B cell (primary cell): ENCODE measurements at regions not wholly inside any gene's neighbourhood (a gene's known extent, or its start where the extent isn't known, plus 50 kb on each side); places are given as distances from the start of the nearest gene placed in this dataset.

Experiments
- ATAC-seq: fragments of 200-7000 bp; cut with Tn5 transposase; one replicate; pipeline ENCODE4 v1.10.0; 2021; ENCODE audit warnings: low read depth, mild to moderate bottlenecking, moderate number of reproducible peaks, moderate library complexity
- CTCF ChIA-PET: fragments of 350-600 bp; sonication (Branson Sonifier 250); formaldehyde crosslinking; loops from one replicate; lab custom pipeline; 2021; ENCODE audit warnings: antibody characterized with exemption, inconsistent platforms; lab: Charles Lee
- POLR2A ChIA-PET: fragments of 350-600 bp; sonication (Branson Sonifier 250); formaldehyde crosslinking; loops from one replicate; lab custom pipeline; 2021; ENCODE audit warnings: antibody characterized with exemption; lab: Charles Lee
- DNase-seq: peaks from one replicate; pipeline ENCODE4 v3.0.0; 2013
- H2AFZ ChIP-seq: 2 replicates; pipeline ENCODE4 v1.6.1; 2012; ENCODE audit warnings: mild to moderate bottlenecking, low read depth, low read length; ENCODE audit not compliant: insufficient read depth, poor library complexity, severe bottlenecking
- H3K27ac ChIP-seq, 2 donors: 1 replicate in 1 of 2; 2 replicates in 1 of 2; pipeline ENCODE4 v1.5.1; 2012 to 2013; ENCODE audit warnings: low read length in 2 of 2, mild to moderate bottlenecking in 2 of 2, moderate library complexity in 1 of 2
- H3K27me3 ChIP-seq, 4 experiments: fragments of 200-600 bp in 1 of 4; sonication (generic) in 1 of 4; replicated peaks in 1 of 4; 1 replicate in 2 of 4; 2 replicates in 2 of 4; pipeline versions ENCODE4 v1.6.1 to v1.7.0; 2013 to 2016; ENCODE audit warnings: low read length in 3 of 4, mild to moderate bottlenecking in 2 of 4, mixed read lengths in 1 of 4, moderate library complexity in 1 of 4; ENCODE audit not compliant: insufficient read depth in 4 of 4, control insufficient read depth in 3 of 4; ENCODE audit errors: control extremely low read depth in 1 of 4
- H3K36me3 ChIP-seq, 2 experiments: replicated peaks in 1 of 2; 1 replicate in 1 of 2; 2 replicates in 1 of 2; pipeline versions ENCODE4 v1.6.1 to v1.7.1; 2013; ENCODE audit warnings: low read length in 1 of 2; ENCODE audit not compliant: insufficient read depth in 2 of 2, control insufficient read depth in 1 of 2; ENCODE audit errors: control extremely low read depth in 1 of 2, extremely low read depth in 1 of 2
- H3K4me1 ChIP-seq, 2 donors: fragments of 200-600 bp in 1 of 2; sonication (generic) in 1 of 2; 1 replicate in 1 of 2; 2 replicates in 1 of 2; pipeline versions ENCODE4 v1.5.1 to v1.6.1; 2013 to 2017; ENCODE audit warnings: low read length in 2 of 2; ENCODE audit not compliant: control insufficient read depth in 2 of 2, insufficient read depth in 2 of 2
- H3K4me2 ChIP-seq: replicated peaks from 2 replicates; pipeline ENCODE3; 2012; ENCODE audit warnings: mild to moderate bottlenecking, low read depth, low read length; ENCODE audit not compliant: poor library complexity, severe bottlenecking
- H3K4me3 ChIP-seq, 5 experiments: fragments of 200-600 bp in 1 of 5; sonication (generic) in 1 of 5; 1 replicate in 3 of 5; 2 replicates in 2 of 5; pipeline versions ENCODE4 v1.5.1 to v1.7.0; 2011 to 2016; ENCODE audit warnings: low read length in 4 of 5, mild to moderate bottlenecking in 4 of 5, low read depth in 2 of 5, control low read depth in 1 of 5, moderate library complexity in 1 of 5; ENCODE audit not compliant: insufficient read depth in 1 of 5; ENCODE audit errors: control extremely low read depth in 1 of 5, extremely low read depth in 1 of 5
- H3K79me2 ChIP-seq: fragments of 200-600 bp; sonication (generic); one replicate; pipeline ENCODE4 v1.6.0; 2016; ENCODE audit warnings: low read length; ENCODE audit not compliant: control insufficient read depth, insufficient read depth
- H3K9ac ChIP-seq: fragments of 200-600 bp; sonication (generic); 2 replicates; pipeline ENCODE4 v1.6.1; 2017; ENCODE audit warnings: mild to moderate bottlenecking, low read length, moderate library complexity
- H3K9me3 ChIP-seq, 3 donors: one replicate each; pipeline versions ENCODE4 v1.6.1 to v1.7.1; 2013; ENCODE audit warnings: low read length in 2 of 3; ENCODE audit not compliant: control insufficient read depth in 2 of 3, insufficient read depth in 1 of 3; ENCODE audit errors: control extremely low read depth in 1 of 3
- H4K20me1 ChIP-seq: 2 replicates; pipeline ENCODE4 v1.6.0; 2012; ENCODE audit warnings: mild to moderate bottlenecking, low read length; ENCODE audit not compliant: insufficient read depth, control insufficient read depth, poor library complexity, severe bottlenecking
- H3K27ac Mint-ChIP-seq: one replicate; pipeline ENCODE4 v1.8.0; 2021; ENCODE audit warnings: mixed read lengths
- H3K27me3 Mint-ChIP-seq: one replicate; pipeline ENCODE4 v1.8.0; 2021; ENCODE audit warnings: mixed read lengths
- H3K4me1 Mint-ChIP-seq: one replicate; pipeline ENCODE4 v1.8.0; 2021; ENCODE audit warnings: mixed read lengths
- H3K4me3 Mint-ChIP-seq: one replicate; pipeline ENCODE4 v1.8.0; 2021; ENCODE audit warnings: mixed read lengths
- H3K9me3 Mint-ChIP-seq: one replicate; pipeline ENCODE4 v1.8.0; 2022; ENCODE audit warnings: mixed read lengths; ENCODE audit not compliant: insufficient read depth
- EZH2 ChIP-seq: IDR thresholded peaks from 2 replicates; pipeline ENCODE4 v1.6.1; 2012; ENCODE audit warnings: borderline replicate concordance, low read depth, mild to moderate bottlenecking, moderate library complexity, low read length; ENCODE audit not compliant: insufficient read depth, poor library complexity, severe bottlenecking
- WGBS: methylation state at CpG from one replicate; pipeline ENCODE4 v1.1.5; 2013; ENCODE audit warnings: missing lambda C conversion rate; ENCODE audit not compliant: insufficient coverage; 5-methylcytosine and 5-hydroxymethylcytosine counted together
- intact Hi-C: fragments of 100-400 bp; cut with micrococcal nuclease; formaldehyde crosslinking; loops from one replicate; pipeline ENCODE4 v1.10.0; 2022
- TF ChIP-seq, protein P1 (sequence below): fragments of 200-600 bp; IDR thresholded peaks from one replicate; pipeline ENCODE4 v1.8.0; 2022; ENCODE audit warnings: antibody characterized with exemption, mild to moderate bottlenecking

DNA sequence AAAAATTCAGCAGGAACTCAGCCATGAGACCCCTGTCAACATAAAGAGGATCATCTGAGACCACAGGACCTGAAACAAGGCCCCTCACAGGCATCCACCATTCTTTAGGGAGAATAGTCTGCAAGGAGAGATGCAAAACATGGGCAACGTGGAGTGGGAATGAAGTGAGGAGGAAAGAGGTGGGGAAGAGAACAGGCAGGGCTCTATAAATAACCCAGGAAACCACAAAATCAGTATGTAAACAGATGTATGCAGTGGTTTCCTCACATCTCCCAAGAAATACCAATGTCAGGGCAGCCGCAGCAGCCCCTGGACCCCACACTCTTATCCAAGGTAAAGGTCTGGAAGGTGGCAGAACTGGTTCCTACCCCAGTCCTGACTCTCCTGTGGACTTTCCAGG lies 168.5 kb downstream of the EN1 start:
- no peak for ATAC-seq
- no peak overlapping the region for H2AFZ ChIP-seq
- no peaks in the 10 kb centered on the region for H3K4me1 ChIP-seq
- no peaks in the 10 kb centered on the region for H3K79me2 ChIP-seq
- H4K20me1 ChIP-seq, result no peaks in the 10 kb centered on the region
- H3K27me3 Mint-ChIP-seq, result no peaks in the 10 kb centered on the region
- H3K9me3 ChIP-seq, result peaks cover 0 to 5% (median 0%) of the 10 kb centered on the region in 3 donors
- no peak overlapping the region for H3K4me2 ChIP-seq
- intact Hi-C loops, result no loop called here
- no peak overlapping the region for H3K27ac ChIP-seq
- no peak for DNase-seq
- H3K4me3 ChIP-seq, result no peak overlapping the region
- no peak overlapping the region for H3K4me3 Mint-ChIP-seq
- POLR2A ChIA-PET, result no interaction called here
- no peak overlapping the region for H3K9ac ChIP-seq
- no peak for TF ChIP-seq EZH2
- TF ChIP-seq, protein P1, sequence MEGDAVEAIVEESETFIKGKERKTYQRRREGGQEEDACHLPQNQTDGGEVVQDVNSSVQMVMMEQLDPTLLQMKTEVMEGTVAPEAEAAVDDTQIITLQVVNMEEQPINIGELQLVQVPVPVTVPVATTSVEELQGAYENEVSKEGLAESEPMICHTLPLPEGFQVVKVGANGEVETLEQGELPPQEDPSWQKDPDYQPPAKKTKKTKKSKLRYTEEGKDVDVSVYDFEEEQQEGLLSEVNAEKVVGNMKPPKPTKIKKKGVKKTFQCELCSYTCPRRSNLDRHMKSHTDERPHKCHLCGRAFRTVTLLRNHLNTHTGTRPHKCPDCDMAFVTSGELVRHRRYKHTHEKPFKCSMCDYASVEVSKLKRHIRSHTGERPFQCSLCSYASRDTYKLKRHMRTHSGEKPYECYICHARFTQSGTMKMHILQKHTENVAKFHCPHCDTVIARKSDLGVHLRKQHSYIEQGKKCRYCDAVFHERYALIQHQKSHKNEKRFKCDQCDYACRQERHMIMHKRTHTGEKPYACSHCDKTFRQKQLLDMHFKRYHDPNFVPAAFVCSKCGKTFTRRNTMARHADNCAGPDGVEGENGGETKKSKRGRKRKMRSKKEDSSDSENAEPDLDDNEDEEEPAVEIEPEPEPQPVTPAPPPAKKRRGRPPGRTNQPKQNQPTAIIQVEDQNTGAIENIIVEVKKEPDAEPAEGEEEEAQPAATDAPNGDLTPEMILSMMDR, result no peak
- no peaks in the 10 kb centered on the region for H3K27me3 ChIP-seq
- no peak overlapping the region for H3K27ac Mint-ChIP-seq
- no peaks in the 10 kb centered on the region for H3K9me3 Mint-ChIP-seq
- H3K4me1 Mint-ChIP-seq, result no peaks in the 10 kb centered on the region
- H3K36me3 ChIP-seq, result no peaks in the 10 kb centered on the region
- 0% methylated on average over 1 of the region's 2 CpGs for WGBS
- CTCF ChIA-PET, result no interaction called here

DNA sequence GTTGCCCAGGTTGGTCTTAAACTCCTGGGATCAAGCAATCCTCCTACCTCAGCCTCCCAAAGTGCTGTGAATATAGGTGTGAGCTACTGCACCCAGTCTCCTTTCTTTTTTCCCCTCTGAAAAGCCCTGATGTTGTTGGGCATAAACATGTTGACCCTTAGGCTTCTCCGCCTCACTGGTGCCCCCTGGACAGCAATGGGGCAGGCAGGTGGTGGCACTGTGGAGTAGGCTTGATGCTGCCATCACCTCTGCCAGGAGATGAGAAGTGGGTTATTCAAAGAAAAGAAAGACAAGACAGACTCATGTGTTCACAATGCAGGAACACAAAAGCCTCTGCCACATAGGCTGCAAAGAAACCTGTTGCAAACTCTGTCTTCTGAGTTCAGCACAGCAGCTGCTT lies 169.9 kb downstream of the EN1 start:
- ChIA-PET CTCF (interaction anchor here (0.6 kb wide), 1 partner anchor 201 kb away, joined by 3 read pairs; no protein-coding TSS in a partner anchor), POLR2A (no interaction called here)
- Histone ChIP-seq H3K36me3 (no peaks in the 10 kb centered on the region), H3K4me2 (no peak overlapping the region), H3K4me3 (no peak overlapping the region), H3K27me3 (no peaks in the 10 kb centered on the region), H4K20me1 (no peaks in the 10 kb centered on the region), H3K79me2 (no peaks in the 10 kb centered on the region), H3K27ac (no peak overlapping the region), H3K4me1 (no peaks in the 10 kb centered on the region), H3K9me3 (peaks cover 0 to 5% (median 0%) of the 10 kb centered on the region in 3 donors), H2AFZ (no peak overlapping the region), H3K9ac (no peak overlapping the region)
- no peaks in the 10 kb centered on the region for H3K4me1 Mint-ChIP-seq
- intact Hi-C loops, result no loop called here
- DNase-seq (no peak), ATAC-seq (no peak)
- H3K4me3 Mint-ChIP-seq, result no peak overlapping the region
- no peaks in the 10 kb centered on the region for H3K9me3 Mint-ChIP-seq
- no peak for TF ChIP-seq EZH2
- TF ChIP-seq, protein P1, result no peak
- no CpG with 5 or more reads among the region's 1 CpG for WGBS
- no peaks in the 10 kb centered on the region for H3K27me3 Mint-ChIP-seq
- no peak overlapping the region for H3K27ac Mint-ChIP-seq
